Ramos (cell line): ENCODE measurements at regions not wholly inside any gene's neighbourhood (a gene's known extent, or its start where the extent isn't known, plus 50 kb on each side); places are given as distances from the start of the nearest gene placed in this dataset.
"Not testable (repeated sequence)": the region's sequence is repeated elsewhere in the genome, so short reads cannot be mapped to it uniquely, and the experiment has no call there.

Experiments used
- in situ Hi-C: fragments of 300-500 bp; cut with MboI; formaldehyde crosslinking; loops from one replicate; pipeline ENCODE4 v1.14.3; 2022; ENCODE audit warnings: low sequenced_read_pairs; ENCODE audit not compliant: unreplicated experiment

GRCh38 chr14:58725871-58726270 is 88.1 kb downstream of the DACT1 start:
- in situ Hi-C loops = no loop called here

- in situ Hi-C loops = no loop called here
These were observed 93.2 kb downstream of the DACT1 start for GRCh38 chr14:58730792-58731464.

GRCh38 chr14:58731465-58732293 is 93.9 kb downstream of the DACT1 start:
- in situ Hi-C loops = no loop called here

- in situ Hi-C loops = no loop called here
These were observed 94.6 kb downstream of the DACT1 start for GRCh38 chr14:58732387-58732786.

GRCh38 chr14:58733451-58734208 is 95.9 kb downstream of the DACT1 start:
- in situ Hi-C loops = no loop called here

- in situ Hi-C loops = no loop called here
These were observed 97.8 kb downstream of the DACT1 start for GRCh38 chr14:58735596-58735995.

GRCh38 chr14:58736606-58737005 is 98.8 kb downstream of the DACT1 start:
- in situ Hi-C loops = no loop called here

- in situ Hi-C loops = no loop called here
These were observed 99.7 kb downstream of the DACT1 start for GRCh38 chr14:58737511-58737910.

- in situ Hi-C loops = no loop called here
These were observed 100.6 kb downstream of the DACT1 start for GRCh38 chr14:58738189-58738836.

- in situ Hi-C loops = no loop called here
These were observed 101.1 kb downstream of the DACT1 start for GRCh38 chr14:58738876-58739275.

GRCh38 chr14:58739674-58740073 is 101.9 kb downstream of the DACT1 start:
- in situ Hi-C loops = no loop called here

- in situ Hi-C loops = no loop called here
These were observed 102.7 kb downstream of the DACT1 start for GRCh38 chr14:58740379-58740935.

GRCh38 chr14:58744801-58745394 is 107.1 kb downstream of the DACT1 start:
- in situ Hi-C loops = no loop called here

GRCh38 chr14:58746261-58746660 is 108.5 kb downstream of the DACT1 start:
- in situ Hi-C loops = no loop called here

GRCh38 chr14:58746701-58747100 is 108.9 kb downstream of the DACT1 start:
- in situ Hi-C loops = no loop called here

- in situ Hi-C loops = no loop called here
These were observed 109.4 kb downstream of the DACT1 start for GRCh38 chr14:58747181-58747580.

GRCh38 chr14:58748251-58748650 is 110.5 kb downstream of the DACT1 start:
- in situ Hi-C loops = not testable (repeated sequence)

GRCh38 chr14:58749066-58749669 is 111.4 kb downstream of the DACT1 start:
- in situ Hi-C loops = no loop called here
